ENCODE measurements at regions not wholly inside any gene's neighbourhood (a gene's known extent, or its start where the extent isn't known, plus 50 kb on each side); places are given as distances from the start of the nearest gene placed in this dataset.

DNA sequence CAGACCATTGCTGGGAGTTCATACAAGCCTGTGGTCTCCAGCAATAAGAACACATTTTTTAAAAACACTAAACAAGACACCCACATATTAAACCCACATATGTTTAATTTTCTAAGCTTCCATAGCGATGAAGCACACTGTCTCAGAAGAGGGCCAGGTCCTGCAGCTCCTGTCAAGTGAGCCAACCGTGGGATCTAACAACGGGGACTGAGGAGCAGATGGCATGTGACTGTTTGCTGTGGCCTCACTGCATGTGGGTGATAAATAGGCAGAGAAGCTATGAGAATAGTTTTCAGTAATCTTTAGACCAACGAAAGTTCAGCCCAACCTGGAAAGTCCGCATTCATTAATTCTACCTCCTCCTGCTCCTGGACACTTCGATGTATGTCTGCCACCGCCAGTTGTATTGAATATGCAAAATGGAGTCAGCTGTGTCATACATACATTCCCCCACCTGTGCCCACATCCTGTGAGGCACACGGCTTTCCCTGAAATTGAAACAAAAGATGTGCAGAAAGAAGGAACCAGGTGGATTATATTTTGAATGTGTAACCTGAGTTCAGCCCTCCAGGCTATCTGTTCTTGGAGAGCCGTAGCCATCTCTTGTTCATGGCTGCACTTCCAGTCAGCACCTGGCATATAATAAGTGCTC lies 88.2 kb downstream of the MIS18A start:
- TF ChIP-seq, protein P1, sequence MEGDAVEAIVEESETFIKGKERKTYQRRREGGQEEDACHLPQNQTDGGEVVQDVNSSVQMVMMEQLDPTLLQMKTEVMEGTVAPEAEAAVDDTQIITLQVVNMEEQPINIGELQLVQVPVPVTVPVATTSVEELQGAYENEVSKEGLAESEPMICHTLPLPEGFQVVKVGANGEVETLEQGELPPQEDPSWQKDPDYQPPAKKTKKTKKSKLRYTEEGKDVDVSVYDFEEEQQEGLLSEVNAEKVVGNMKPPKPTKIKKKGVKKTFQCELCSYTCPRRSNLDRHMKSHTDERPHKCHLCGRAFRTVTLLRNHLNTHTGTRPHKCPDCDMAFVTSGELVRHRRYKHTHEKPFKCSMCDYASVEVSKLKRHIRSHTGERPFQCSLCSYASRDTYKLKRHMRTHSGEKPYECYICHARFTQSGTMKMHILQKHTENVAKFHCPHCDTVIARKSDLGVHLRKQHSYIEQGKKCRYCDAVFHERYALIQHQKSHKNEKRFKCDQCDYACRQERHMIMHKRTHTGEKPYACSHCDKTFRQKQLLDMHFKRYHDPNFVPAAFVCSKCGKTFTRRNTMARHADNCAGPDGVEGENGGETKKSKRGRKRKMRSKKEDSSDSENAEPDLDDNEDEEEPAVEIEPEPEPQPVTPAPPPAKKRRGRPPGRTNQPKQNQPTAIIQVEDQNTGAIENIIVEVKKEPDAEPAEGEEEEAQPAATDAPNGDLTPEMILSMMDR (conservative IDR thresholded peaks at IDR 0.05; ENCODE audit: low read depth, low read length): no peak
- TF ChIP-seq EZH2phosphoT487 (IDR thresholded peaks at IDR 0.05; ENCODE audit: borderline replicate concordance, low read length) (no peak), EZH2 (IDR thresholded peaks at IDR 0.05; ENCODE audit: low read length, unreplicated experiment) (no peak)
